IPS-NIHi11 (cell line): ENCODE measurements at regions not wholly inside any gene's neighbourhood (a gene's known extent, or its start where the extent isn't known, plus 50 kb on each side); places are given as distances from the start of the nearest gene placed in this dataset.

Experiments used
- DNase-seq: peaks from one replicate; pipeline ENCODE4 v3.0.0; 2012; ENCODE audit warnings: mixed read lengths, low spot score

- no peak for DNase-seq
Measured at GRCh38 chr6:164021589-164022250, 607.2 kb downstream of the QKI start.

GRCh38 chr6:164020142-164020541 is 605.6 kb downstream of the QKI start:
- DNase-seq: no peak

GRCh38 chr6:164018133-164018532 is 603.6 kb downstream of the QKI start:
- DNase-seq: no peak

GRCh38 chr6:164016056-164016455 is 601.5 kb downstream of the QKI start:
- DNase-seq: no peak

- peak; percentile 39 for DNase-seq
Measured at GRCh38 chr6:164015088-164015484, 600.6 kb downstream of the QKI start.

GRCh38 chr6:164014346-164015087 is 600.0 kb downstream of the QKI start:
- no peak for DNase-seq

- no peak for DNase-seq
Measured at GRCh38 chr6:164013480-164014208, 599.1 kb downstream of the QKI start.

GRCh38 chr6:164011321-164011720 is 596.8 kb downstream of the QKI start:
- DNase-seq: no peak

GRCh38 chr6:164010441-164011103 is 596.1 kb downstream of the QKI start:
- no peak for DNase-seq

- DNase-seq: no peak
Measured at GRCh38 chr6:164008902-164009301, 594.4 kb downstream of the QKI start.

- no peak for DNase-seq
Measured at GRCh38 chr6:164007881-164008280, 593.4 kb downstream of the QKI start.

- no peak for DNase-seq
Measured at GRCh38 chr6:164006459-164006858, 591.9 kb downstream of the QKI start.

GRCh38 chr6:164005004-164005711 is 590.6 kb downstream of the QKI start:
- DNase-seq: no peak

- DNase-seq: no peak
Measured at GRCh38 chr6:164000276-164000675, 585.8 kb downstream of the QKI start.

GRCh38 chr6:163999475-164000125 is 585.1 kb downstream of the QKI start:
- DNase-seq: no peak

- DNase-seq: no peak
Measured at GRCh38 chr6:163998496-163998895, 584.0 kb downstream of the QKI start.

GRCh38 chr6:163996491-163996890 is 582.0 kb downstream of the QKI start:
- no peak for DNase-seq

GRCh38 chr6:163994566-163994965 is 580.0 kb downstream of the QKI start:
- no peak for DNase-seq

- DNase-seq: no peak
Measured at GRCh38 chr6:163992701-163993100, 578.2 kb downstream of the QKI start.

- DNase-seq: no peak
Measured at GRCh38 chr6:163992056-163992455, 577.5 kb downstream of the QKI start.

- DNase-seq: no peak
Measured at GRCh38 chr6:163991321-163991720, 576.8 kb downstream of the QKI start.
